ENCODE measurements at regions not wholly inside any gene's neighbourhood (a gene's known extent, or its start where the extent isn't known, plus 50 kb on each side); places are given as distances from the start of the nearest gene placed in this dataset.

- intact Hi-C loops (cut with micrococcal nuclease): no loop called here
- no peak overlapping the region for H3K4me3 ChIP-seq (ENCODE audit: control extremely low read depth in 1 of 5, extremely low read depth in 1 of 5, insufficient read depth in 1 of 5, low read depth in 2 of 5, low read length in 4 of 5)
- no peaks in the 10 kb centered on the region for H3K4me1 ChIP-seq (ENCODE audit: control insufficient read depth in 2 of 2, insufficient read depth in 2 of 2, low read length in 2 of 2)
- H3K4me1 Mint-ChIP-seq: no peaks in the 10 kb centered on the region
- H3K9ac ChIP-seq (ENCODE audit: low read length): no peak overlapping the region
- peaks cover 15% of the 10 kb centered on the region for H3K9me3 Mint-ChIP-seq (ENCODE audit: insufficient read depth)
- no peaks in the 10 kb centered on the region for H4K20me1 ChIP-seq (ENCODE audit: control insufficient read depth, insufficient read depth, low read length, poor library complexity, severe bottlenecking)
- H3K79me2 ChIP-seq (ENCODE audit: control insufficient read depth, insufficient read depth, low read length): no peaks in the 10 kb centered on the region
- H3K9me3 ChIP-seq (ENCODE audit: control extremely low read depth in 1 of 3, control insufficient read depth in 2 of 3, insufficient read depth in 1 of 3, low read length in 2 of 3): peaks cover 4 to 11% (median 6%) of the 10 kb centered on the region in 3 donors
- H3K36me3 ChIP-seq (replicated peaks in 1 of 2; ENCODE audit: control extremely low read depth in 1 of 2, control insufficient read depth in 1 of 2, extremely low read depth in 1 of 2, insufficient read depth in 2 of 2, low read length in 1 of 2): no peaks in the 10 kb centered on the region
- no peak overlapping the region for H2AFZ ChIP-seq (ENCODE audit: insufficient read depth, low read depth, low read length, poor library complexity, severe bottlenecking)
- H3K27me3 ChIP-seq (replicated peaks in 1 of 4; ENCODE audit: control extremely low read depth in 1 of 4, control insufficient read depth in 3 of 4, insufficient read depth in 4 of 4, low read length in 3 of 4): peaks cover 0 to 3% (median 0%) of the 10 kb centered on the region in 4 experiments
- no peak overlapping the region for H3K4me2 ChIP-seq (replicated peaks; ENCODE audit: low read depth, low read length, poor library complexity, severe bottlenecking)
- no peaks in the 10 kb centered on the region for H3K27me3 Mint-ChIP-seq
- no peak for TF ChIP-seq EZH2 (IDR thresholded peaks at IDR 0.05; ENCODE audit: borderline replicate concordance, insufficient read depth, low read depth, low read length, poor library complexity, severe bottlenecking)
- WGBS (ENCODE audit: insufficient coverage): 70% methylated on average over 4 of the region's 5 CpGs
- POLR2A ChIA-PET: no interaction called here
- H3K27ac Mint-ChIP-seq: no peak overlapping the region
- DNase-seq: no peak
- no peak overlapping the region for H3K27ac ChIP-seq (ENCODE audit: low read length in 2 of 2)
- no peak overlapping the region for H3K4me3 Mint-ChIP-seq
- no peak for ATAC-seq (ENCODE audit: low read depth)
- CTCF ChIA-PET: no interaction called here
Measured at GRCh38 chr11:135062994-135063393, 651.0 kb upstream of the B3GAT1 start.

GRCh38 chr11:135061166-135061565, 649.1 kb upstream of the B3GAT1 start:
- no peaks in the 10 kb centered on the region for H3K27me3 ChIP-seq (replicated peaks in 1 of 4; ENCODE audit: control extremely low read depth in 1 of 4, control insufficient read depth in 3 of 4, insufficient read depth in 4 of 4, low read length in 3 of 4)
- Mint-ChIP-seq H3K27me3 (peaks cover 6% of the 10 kb centered on the region), H3K9me3 (ENCODE audit: insufficient read depth) (peaks cover 15% of the 10 kb centered on the region), H3K4me1 (no peaks in the 10 kb centered on the region), H3K4me3 (no peak overlapping the region), H3K27ac (no peak overlapping the region)
- no peaks in the 10 kb centered on the region for H3K79me2 ChIP-seq (ENCODE audit: control insufficient read depth, insufficient read depth, low read length)
- no peaks in the 10 kb centered on the region for H3K4me1 ChIP-seq (ENCODE audit: control insufficient read depth in 2 of 2, insufficient read depth in 2 of 2, low read length in 2 of 2)
- POLR2A ChIA-PET: no interaction called here
- H3K9ac ChIP-seq (ENCODE audit: low read length): no peak overlapping the region
- intact Hi-C loops (cut with micrococcal nuclease): no loop called here
- DNase-seq: no peak
- CTCF ChIA-PET: no interaction called here
- WGBS (ENCODE audit: insufficient coverage): no CpG with 5 or more reads among the region's 2 CpGs
- no peaks in the 10 kb centered on the region for H4K20me1 ChIP-seq (ENCODE audit: control insufficient read depth, insufficient read depth, low read length, poor library complexity, severe bottlenecking)
- peaks cover 6 to 11% (median 8%) of the 10 kb centered on the region in 3 donors for H3K9me3 ChIP-seq (ENCODE audit: control extremely low read depth in 1 of 3, control insufficient read depth in 2 of 3, insufficient read depth in 1 of 3, low read length in 2 of 3)
- H3K4me2 ChIP-seq (replicated peaks; ENCODE audit: low read depth, low read length, poor library complexity, severe bottlenecking): no peak overlapping the region
- no peak for ATAC-seq (ENCODE audit: low read depth)
- H3K36me3 ChIP-seq (replicated peaks in 1 of 2; ENCODE audit: control extremely low read depth in 1 of 2, control insufficient read depth in 1 of 2, extremely low read depth in 1 of 2, insufficient read depth in 2 of 2, low read length in 1 of 2): no peaks in the 10 kb centered on the region
- no peak overlapping the region for H3K27ac ChIP-seq (ENCODE audit: low read length in 2 of 2)
- TF ChIP-seq CTCF (IDR thresholded peaks at IDR 0.05) (no peak), EZH2 (IDR thresholded peaks at IDR 0.05; ENCODE audit: borderline replicate concordance, insufficient read depth, low read depth, low read length, poor library complexity, severe bottlenecking) (no peak)
- H2AFZ ChIP-seq (ENCODE audit: insufficient read depth, low read depth, low read length, poor library complexity, severe bottlenecking): no peak overlapping the region
- H3K4me3 ChIP-seq (ENCODE audit: control extremely low read depth in 1 of 5, extremely low read depth in 1 of 5, insufficient read depth in 1 of 5, low read depth in 2 of 5, low read length in 4 of 5): no peak overlapping the region
